ENCODE measurements at regions not wholly inside any gene's neighbourhood (a gene's known extent, or its start where the extent isn't known, plus 50 kb on each side); places are given as distances from the start of the nearest gene placed in this dataset.

DNA sequence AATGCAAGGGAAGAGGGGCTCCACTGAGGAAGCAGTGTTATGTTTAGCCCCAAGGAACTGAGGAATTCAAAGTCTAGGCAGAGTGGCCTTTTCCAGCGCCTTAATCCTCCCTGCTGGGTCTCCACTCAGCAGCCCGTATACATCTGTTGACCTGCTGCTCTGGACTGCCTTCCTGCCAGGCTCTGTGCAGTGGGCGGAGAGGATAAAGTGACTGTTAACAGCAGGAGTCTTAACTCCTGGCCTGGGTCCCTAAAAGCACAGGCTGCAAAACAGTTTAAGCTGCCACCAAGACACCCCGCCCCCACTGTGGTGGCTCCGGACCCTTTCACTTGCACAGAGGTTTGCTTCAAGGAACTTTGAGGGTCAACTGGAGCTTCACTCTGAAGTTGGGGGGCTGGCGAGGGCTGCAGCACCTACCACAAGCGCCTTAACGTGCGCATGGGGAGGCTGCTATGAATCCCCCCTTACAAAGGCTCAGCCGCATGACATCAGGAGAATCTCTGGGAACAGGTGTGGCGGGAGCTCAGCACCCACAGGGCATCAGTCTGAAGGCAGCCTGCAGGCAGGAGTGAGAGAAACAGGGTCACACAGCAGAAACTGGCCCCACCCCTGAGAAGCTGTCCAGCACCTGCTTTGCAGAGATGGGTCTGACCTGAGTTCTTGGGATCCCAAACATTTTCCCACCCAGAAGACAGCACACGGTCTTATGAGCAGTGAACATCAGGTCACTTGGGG lies 358.2 kb upstream of the GATB start:
- no peak for ATAC-seq
- TF ChIP-seq, protein P1, sequence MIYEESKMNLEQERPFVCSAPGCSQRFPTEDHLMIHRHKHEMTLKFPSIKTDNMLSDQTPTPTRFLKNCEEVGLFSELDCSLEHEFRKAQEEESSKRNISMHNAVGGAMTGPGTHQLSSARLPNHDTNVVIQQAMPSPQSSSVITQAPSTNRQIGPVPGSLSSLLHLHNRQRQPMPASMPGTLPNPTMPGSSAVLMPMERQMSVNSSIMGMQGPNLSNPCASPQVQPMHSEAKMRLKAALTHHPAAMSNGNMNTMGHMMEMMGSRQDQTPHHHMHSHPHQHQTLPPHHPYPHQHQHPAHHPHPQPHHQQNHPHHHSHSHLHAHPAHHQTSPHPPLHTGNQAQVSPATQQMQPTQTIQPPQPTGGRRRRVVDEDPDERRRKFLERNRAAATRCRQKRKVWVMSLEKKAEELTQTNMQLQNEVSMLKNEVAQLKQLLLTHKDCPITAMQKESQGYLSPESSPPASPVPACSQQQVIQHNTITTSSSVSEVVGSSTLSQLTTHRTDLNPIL (CRISPR knock-in tag; IDR thresholded peaks at IDR 0.05; ENCODE audit: low read depth): no peak

DNA sequence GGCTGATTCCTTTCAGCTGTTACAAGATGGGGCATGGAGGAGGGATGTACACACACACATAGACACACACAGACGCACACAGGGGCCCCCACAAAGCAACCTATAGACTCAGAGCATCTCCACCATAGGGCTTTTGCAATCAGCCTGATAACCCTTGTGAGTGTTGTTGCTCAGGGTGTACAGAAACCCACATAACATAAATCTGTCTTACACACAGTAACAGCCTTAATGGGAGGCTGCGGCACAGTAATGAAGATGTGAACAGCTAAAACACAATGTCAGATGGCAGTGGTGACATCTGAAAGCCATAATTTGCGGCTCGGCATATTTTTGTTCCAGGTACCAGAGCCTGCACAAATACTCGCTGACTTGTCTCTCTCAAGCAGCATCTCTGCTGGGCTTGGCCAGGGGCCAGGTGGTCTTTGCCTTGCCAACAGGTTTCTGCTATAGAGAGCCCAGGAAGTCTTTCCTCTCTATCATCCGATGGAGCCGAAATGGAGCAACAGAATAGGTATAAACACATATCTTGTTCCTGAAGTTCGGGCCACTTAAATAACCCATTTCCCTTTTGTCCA lies 357.2 kb upstream of the GATB start:
- TF ChIP-seq BACH2 (CRISPR knock-in tag; IDR thresholded peaks at IDR 0.05; ENCODE audit: borderline replicate concordance): no peak
- TF ChIP-seq, protein P2, sequence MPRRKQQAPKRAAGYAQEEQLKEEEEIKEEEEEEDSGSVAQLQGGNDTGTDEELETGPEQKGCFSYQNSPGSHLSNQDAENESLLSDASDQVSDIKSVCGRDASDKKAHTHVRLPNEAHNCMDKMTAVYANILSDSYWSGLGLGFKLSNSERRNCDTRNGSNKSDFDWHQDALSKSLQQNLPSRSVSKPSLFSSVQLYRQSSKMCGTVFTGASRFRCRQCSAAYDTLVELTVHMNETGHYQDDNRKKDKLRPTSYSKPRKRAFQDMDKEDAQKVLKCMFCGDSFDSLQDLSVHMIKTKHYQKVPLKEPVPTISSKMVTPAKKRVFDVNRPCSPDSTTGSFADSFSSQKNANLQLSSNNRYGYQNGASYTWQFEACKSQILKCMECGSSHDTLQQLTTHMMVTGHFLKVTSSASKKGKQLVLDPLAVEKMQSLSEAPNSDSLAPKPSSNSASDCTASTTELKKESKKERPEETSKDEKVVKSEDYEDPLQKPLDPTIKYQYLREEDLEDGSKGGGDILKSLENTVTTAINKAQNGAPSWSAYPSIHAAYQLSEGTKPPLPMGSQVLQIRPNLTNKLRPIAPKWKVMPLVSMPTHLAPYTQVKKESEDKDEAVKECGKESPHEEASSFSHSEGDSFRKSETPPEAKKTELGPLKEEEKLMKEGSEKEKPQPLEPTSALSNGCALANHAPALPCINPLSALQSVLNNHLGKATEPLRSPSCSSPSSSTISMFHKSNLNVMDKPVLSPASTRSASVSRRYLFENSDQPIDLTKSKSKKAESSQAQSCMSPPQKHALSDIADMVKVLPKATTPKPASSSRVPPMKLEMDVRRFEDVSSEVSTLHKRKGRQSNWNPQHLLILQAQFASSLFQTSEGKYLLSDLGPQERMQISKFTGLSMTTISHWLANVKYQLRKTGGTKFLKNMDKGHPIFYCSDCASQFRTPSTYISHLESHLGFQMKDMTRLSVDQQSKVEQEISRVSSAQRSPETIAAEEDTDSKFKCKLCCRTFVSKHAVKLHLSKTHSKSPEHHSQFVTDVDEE (CRISPR knock-in tag; IDR thresholded peaks at IDR 0.05): no peak
- TF ChIP-seq, protein P3, sequence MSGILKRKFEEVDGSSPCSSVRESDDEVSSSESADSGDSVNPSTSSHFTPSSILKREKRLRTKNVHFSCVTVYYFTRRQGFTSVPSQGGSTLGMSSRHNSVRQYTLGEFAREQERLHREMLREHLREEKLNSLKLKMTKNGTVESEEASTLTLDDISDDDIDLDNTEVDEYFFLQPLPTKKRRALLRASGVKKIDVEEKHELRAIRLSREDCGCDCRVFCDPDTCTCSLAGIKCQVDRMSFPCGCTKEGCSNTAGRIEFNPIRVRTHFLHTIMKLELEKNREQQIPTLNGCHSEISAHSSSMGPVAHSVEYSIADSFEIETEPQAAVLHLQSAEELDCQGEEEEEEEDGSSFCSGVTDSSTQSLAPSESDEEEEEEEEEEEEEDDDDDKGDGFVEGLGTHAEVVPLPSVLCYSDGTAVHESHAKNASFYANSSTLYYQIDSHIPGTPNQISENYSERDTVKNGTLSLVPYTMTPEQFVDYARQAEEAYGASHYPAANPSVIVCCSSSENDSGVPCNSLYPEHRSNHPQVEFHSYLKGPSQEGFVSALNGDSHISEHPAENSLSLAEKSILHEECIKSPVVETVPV (CRISPR knock-in tag; IDR thresholded peaks at IDR 0.05): no peak
- no peak for TF ChIP-seq TCF4 (CRISPR knock-in tag; IDR thresholded peaks at IDR 0.05; ENCODE audit: borderline replicate concordance)
- TF ChIP-seq, protein P4, sequence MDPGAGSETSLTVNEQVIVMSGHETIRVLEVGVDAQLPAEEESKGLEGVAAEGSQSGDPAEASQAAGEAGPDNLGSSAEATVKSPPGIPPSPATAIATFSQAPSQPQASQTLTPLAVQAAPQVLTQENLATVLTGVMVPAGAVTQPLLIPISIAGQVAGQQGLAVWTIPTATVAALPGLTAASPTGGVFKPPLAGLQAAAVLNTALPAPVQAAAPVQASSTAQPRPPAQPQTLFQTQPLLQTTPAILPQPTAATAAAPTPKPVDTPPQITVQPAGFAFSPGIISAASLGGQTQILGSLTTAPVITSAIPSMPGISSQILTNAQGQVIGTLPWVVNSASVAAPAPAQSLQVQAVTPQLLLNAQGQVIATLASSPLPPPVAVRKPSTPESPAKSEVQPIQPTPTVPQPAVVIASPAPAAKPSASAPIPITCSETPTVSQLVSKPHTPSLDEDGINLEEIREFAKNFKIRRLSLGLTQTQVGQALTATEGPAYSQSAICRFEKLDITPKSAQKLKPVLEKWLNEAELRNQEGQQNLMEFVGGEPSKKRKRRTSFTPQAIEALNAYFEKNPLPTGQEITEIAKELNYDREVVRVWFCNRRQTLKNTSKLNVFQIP (CRISPR knock-in tag; IDR thresholded peaks at IDR 0.05; ENCODE audit: borderline replicate concordance, low read depth): no peak
- ATAC-seq: no peak

DNA sequence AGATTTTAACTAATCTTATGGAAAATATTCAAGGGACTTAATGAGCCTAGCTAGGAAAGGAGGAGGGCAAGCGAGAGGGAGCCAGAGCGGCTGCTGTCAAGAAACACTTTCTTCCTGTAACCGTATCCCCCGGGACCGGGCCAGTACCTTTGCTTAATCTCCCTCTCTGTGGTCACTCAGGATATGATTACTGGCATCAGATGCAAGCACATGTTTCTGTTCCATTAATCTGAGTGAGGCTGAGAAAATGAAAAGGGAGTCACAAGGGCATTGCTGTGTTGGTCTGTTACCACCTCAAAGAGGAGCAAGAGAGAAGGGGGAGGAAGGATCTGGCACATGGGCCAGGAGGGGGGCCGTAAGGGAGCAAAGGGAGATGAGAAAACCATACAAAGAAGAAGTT lies 356.7 kb upstream of the GATB start:
- TF ChIP-seq ZNF565 (CRISPR knock-in tag; conservative IDR thresholded peaks at IDR 0.05; ENCODE audit: low read depth) (no peak), OSR1 (CRISPR knock-in tag; IDR thresholded peaks at IDR 0.05) (no peak), ZFP30 (CRISPR knock-in tag; IDR thresholded peaks at IDR 0.05) (no peak), RARB (CRISPR knock-in tag; IDR thresholded peaks at IDR 0.05) (no peak), ZNF8 (CRISPR knock-in tag; IDR thresholded peaks at IDR 0.05) (no peak), ZC3H10 (CRISPR knock-in tag; IDR thresholded peaks at IDR 0.05) (no peak), SNAI2 (CRISPR knock-in tag; IDR thresholded peaks at IDR 0.05) (no peak), PPARA (CRISPR knock-in tag; IDR thresholded peaks at IDR 0.05; ENCODE audit: borderline replicate concordance) (no peak), TCF4 (CRISPR knock-in tag; IDR thresholded peaks at IDR 0.05; ENCODE audit: borderline replicate concordance) (no peak), ZFP3 (CRISPR knock-in tag; IDR thresholded peaks at IDR 0.05) (no peak), ZNF70 (CRISPR knock-in tag; IDR thresholded peaks at IDR 0.05) (no peak), ARNTL (CRISPR knock-in tag; IDR thresholded peaks at IDR 0.05; ENCODE audit: borderline replicate concordance, low read depth) (no peak), ESRRG (CRISPR knock-in tag; IDR thresholded peaks at IDR 0.05) (no peak)
- TF ChIP-seq, protein P2 (CRISPR knock-in tag; IDR thresholded peaks at IDR 0.05): no peak
- TF ChIP-seq, protein P3 (CRISPR knock-in tag; IDR thresholded peaks at IDR 0.05): no peak
- TF ChIP-seq, protein P1 (CRISPR knock-in tag; IDR thresholded peaks at IDR 0.05; ENCODE audit: low read depth): no peak
- ATAC-seq: no peak
